ENCODE measurements at regions not wholly inside any gene's neighbourhood (a gene's known extent, or its start where the extent isn't known, plus 50 kb on each side); places are given as distances from the start of the nearest gene placed in this dataset.
A peak's percentile ranks its signal among the peaks of the same experiment; 100 is the strongest.
"Not testable (repeated sequence)": the region's sequence is repeated elsewhere in the genome, so short reads cannot be mapped to it uniquely, and the experiment has no call there.

DNA sequence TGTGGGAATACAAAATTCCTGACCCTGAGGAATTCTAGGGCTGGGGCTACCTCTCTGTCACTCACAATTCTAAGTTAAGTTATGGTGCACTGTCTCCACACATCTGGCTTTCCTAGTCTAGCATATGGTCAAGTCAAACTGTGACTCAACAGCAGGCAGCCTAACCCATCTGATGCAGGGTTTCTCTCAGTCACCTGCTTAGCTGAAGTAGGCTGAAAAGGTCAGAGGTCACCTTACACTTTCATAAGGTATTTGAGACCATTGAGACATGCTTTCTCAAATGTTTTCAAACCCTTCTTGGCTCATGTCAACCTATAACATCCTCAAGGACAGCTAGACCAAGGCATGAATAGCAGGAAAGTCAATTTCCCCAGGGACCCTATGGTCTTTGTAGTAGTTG is 196.5 kb upstream of the STK26 start:
- DNase-seq (ENCODE audit: low read depth, low spot score), result no peak

GRCh38 chrX:131827935-131828334 is 195.2 kb upstream of the STK26 start:
- DNase-seq (ENCODE audit: low read depth, low spot score), result no peak

DNA sequence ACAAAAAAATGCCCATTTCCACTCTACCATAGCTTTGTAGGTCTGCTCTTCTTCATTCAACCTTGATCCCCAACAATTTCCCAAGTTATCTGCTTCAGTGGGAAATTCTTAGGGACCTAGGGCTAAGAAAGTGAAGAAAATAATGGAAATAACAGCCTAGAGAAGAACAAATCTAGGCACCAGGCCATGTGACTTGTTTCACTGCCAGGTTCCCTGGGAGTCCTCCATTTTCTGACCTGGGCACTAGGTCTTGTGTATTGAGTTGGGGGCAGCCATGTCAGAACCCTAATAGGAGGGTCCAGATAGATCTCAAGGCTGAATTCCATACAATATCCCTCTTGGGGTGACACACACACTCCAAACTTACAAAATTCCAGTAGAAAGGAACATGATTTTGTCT is 194.6 kb upstream of the STK26 start:
- DNase-seq (ENCODE audit: low read depth, low spot score), result no peak

- DNase-seq (ENCODE audit: low read depth, low spot score), result peak; percentile 90
Measured at GRCh38 chrX:131830400-131831184, 192.5 kb upstream of the STK26 start.

GRCh38 chrX:131831185-131831520 is 191.9 kb upstream of the STK26 start:
- no peak for DNase-seq (ENCODE audit: low read depth, low spot score)

- no peak for DNase-seq (ENCODE audit: low read depth, low spot score)
Measured at GRCh38 chrX:131836161-131836560, 186.9 kb upstream of the STK26 start.

DNA sequence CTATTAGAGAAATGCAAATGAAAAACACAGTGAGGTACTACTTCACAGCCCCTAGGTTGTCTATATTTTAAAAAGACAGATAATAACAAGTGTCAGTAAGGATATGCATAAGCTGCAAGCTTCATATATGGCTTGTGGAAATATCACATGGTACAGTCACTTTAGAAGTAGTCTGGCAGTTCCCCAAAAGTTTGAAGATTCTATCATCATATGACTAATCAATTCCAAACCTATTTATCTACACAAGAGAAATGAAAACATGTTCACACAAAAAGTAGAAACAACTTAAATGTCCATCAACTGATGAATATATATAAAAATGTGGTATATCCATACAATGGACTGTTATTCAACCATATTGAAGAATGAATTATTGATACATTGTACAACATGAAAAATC is 185.8 kb upstream of the STK26 start:
- DNase-seq (ENCODE audit: low read depth, low spot score), result no peak

- no peak for DNase-seq (ENCODE audit: low read depth, low spot score)
Measured at GRCh38 chrX:131840799-131841495, 182.2 kb upstream of the STK26 start.

DNA sequence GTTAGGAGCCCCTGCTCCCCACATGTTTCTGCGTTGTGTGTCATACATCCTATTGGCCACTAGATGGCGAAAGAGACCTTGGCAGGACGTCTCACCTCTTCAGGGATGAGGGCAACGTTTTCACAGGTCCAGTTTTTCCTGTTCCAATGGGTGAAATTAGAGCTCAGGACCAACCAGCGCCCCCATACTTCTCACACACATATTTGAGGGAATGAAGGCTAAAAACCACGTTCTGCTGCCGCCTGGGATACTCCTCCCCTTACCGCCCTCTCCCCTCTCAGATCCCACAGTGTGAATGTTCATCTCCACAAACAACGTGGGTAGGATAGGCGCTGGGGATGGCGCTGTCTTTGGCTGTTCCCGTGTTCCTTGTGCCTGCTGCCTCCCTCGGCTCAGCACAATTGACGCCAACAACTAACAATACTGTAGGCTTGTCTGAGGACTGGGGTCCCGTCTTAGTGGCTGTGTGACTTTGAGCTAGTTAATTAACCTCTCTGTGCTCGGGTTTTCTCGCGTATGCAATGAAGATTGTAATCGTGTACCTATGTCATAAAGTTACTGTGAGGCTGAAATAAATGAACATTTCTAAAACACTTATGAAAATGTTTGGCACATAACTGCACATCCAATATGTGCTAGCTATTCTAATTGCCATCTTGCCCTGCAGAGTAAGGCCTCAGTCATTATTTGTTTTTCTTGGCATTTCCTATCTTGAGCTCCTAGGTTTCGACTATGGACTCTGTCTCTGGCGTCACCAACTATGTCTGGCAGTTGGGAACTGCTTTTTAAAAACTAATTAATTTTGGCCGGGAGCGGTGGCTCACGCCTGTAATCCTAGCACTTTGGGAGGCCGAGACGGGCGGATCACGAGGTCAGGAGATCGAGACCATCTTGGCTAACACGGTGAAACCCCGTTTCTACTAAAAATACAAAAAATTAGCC is 181.3 kb upstream of the STK26 start:
- peak; percentile 35 for DNase-seq (ENCODE audit: low read depth, low spot score)

DNA sequence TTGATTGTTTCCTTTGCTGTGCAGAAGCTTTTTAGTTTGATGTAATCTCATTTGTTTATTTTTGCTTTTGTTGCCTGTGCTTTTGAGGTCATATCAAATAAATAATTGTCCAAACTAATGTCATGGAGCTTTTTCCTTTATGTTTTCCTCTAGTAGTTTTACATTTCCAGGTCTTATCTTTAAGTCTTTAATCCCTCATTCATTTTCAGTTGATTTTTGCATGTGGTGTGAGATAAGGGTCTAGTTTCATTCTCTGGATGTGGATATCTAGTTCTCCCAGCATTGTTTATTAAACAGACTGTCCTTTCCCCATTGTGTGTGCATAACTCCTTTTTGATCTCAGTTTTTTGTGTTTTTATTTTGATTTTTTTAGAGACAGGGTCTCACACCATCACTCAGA is 179.1 kb upstream of the STK26 start:
- no peak for DNase-seq (ENCODE audit: low read depth, low spot score)

DNA sequence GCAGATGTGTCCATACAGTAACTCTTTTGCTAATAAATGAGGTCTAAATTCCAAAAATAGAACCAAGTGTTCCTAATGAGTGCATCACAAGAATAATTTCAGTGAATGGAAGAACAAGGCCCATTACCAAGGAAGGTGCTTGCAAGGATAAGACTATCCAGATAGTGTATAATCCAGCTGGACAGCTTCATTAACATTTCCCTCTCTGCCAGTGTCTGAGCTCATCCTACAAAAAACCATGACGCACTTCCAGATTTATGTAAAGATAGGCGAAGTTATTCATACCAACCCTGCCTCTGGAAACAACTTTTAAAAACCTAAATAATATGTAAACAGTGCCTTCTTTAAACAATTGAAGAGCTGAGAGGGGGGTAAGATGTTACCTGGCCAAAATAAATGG is 177.9 kb upstream of the STK26 start:
- DNase-seq (ENCODE audit: low read depth, low spot score), result no peak

- DNase-seq (ENCODE audit: low read depth, low spot score), result no peak
Measured at GRCh38 chrX:131845771-131846170, 177.3 kb upstream of the STK26 start.

GRCh38 chrX:131850964-131851363 is 172.1 kb upstream of the STK26 start:
- not testable (repeated sequence) for DNase-seq (ENCODE audit: low read depth, low spot score)

DNA sequence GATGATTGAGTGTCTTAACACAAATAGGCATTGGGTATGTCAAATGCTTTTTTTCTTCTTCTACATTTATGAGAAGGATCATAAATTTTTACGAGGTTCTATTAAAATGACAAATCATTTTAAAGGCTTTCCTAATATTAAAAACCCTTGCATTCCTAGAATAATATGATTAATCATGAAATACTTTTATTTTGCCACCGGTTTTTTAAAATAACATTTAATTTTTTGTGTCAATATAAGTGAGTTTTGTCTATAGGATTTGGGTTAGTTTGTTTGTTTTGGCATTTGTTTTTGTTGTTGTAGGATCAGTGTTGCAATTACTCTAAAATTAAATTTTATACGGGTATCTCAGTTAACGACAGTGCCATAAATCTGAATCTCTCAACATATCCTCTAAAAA is 169.7 kb upstream of the STK26 start:
- no peak for DNase-seq (ENCODE audit: low read depth, low spot score)

- DNase-seq (ENCODE audit: low read depth, low spot score), result no peak
Measured at GRCh38 chrX:131854581-131854980, 168.5 kb upstream of the STK26 start.

- no peak for DNase-seq (ENCODE audit: low read depth, low spot score)
Measured at GRCh38 chrX:131861088-131861787, 161.9 kb upstream of the STK26 start.

GRCh38 chrX:131862321-131862720 is 160.8 kb upstream of the STK26 start:
- no peak for DNase-seq (ENCODE audit: low read depth, low spot score)

DNA sequence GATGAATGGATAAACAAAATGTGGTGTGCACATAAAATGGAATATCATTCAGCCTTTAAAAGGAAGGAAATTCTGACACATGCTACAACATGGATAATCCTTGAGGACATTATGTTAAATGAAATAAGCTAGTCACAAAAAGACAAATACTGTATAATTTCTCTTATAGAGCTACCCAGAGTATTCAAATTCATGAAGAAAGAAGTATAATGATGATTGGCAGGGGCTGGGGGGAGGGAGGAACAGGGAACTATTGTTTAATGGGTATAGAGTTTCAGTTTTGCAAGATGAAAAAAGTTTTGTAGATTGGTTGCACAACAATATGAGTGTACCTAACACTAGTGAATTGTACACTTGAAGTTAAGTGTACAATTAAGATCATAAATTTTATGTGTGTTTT is 153.9 kb upstream of the STK26 start:
- no peak for DNase-seq (ENCODE audit: low read depth, low spot score)

- peak; percentile 12 for DNase-seq (ENCODE audit: low read depth, low spot score)
Measured at GRCh38 chrX:131874300-131874699, 148.8 kb upstream of the STK26 start.

DNA sequence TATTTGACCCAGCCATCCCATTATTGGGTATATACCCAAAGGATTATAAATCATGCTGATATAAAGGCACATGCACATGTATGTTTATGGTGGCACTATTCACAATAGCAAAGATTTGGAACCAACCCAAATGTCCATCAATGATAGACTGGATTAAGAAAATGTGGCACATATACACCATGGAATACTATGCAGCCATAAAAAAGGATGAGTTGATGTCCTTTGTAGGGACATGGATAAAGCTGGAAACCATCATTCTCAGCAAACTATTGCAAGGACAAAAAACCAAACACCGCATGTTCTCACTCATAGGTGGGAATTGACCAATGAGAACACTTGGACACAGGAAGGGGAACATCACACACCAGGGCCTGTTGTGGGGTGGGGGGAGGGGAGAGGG is 147.3 kb upstream of the STK26 start:
- DNase-seq (ENCODE audit: low read depth, low spot score), result not testable (repeated sequence)

DNA sequence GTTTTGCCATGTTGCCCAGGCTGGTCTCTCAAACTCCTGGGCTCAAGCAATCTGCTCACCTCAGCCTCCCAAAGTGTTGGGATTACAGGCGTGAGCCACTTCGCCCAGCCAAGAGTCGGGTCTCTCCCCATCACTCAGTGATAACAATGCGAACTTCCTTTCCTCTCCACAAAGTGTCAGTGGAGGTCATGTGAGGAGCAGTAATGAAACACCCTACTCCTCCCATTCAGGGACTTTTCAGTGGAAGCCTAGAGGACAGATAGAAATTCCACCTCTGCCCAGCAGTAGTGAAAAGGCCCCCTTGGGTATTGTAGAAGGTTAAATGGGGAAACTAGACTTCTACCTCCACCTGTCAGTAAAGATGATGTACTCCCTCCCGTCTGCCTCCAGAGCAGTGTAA is 141.9 kb upstream of the STK26 start:
- peak; percentile 1 for DNase-seq (ENCODE audit: low read depth, low spot score)

DNA sequence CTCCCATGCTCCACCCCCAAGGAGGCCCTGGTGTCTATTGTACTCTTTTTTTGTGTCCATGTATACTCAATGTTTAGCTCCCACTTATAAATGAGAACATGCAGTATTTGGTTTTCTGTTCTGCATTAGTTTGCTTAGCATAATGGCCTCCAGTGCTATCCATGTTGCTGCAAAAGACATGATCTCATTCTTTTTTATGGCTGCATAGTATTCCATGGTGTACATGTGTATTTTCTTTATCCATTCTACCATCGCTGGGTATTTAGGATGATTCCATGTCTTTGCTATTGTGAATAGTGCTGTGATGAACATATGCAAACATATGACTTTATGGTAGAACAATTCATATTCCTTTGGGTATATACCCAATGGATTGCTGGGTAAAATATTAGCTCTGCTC is 138.1 kb upstream of the STK26 start:
- not testable (repeated sequence) for DNase-seq (ENCODE audit: low read depth, low spot score)
